Pancreas (tissue), 10 donors: ENCODE measurements at regions not wholly inside any gene's neighbourhood (a gene's known extent, or its start where the extent isn't known, plus 50 kb on each side); places are given as distances from the start of the nearest gene placed in this dataset.

Experiments used
- ATAC-seq, 4 donors: fragments of 200-7000 bp; cut with Tn5 transposase; one replicate each; pipeline versions ENCODE4 v1.8.0 to v1.9.1; 2020; ENCODE audit warnings: mild to moderate bottlenecking in 4 of 4, moderate library complexity in 4 of 4
- DNase-seq, 6 donors: peaks; one replicate each; pipeline ENCODE4 v3.0.0-alpha.2; 2020
- FAIRE-seq: peaks from 2 replicates; lab custom pipeline; 2012; peaks lifted over from hg19 to GRCh38; lab: Jason Lieb, UNC
- H3K27ac ChIP-seq, 4 donors: fragments of 200-600 bp; sonication (generic); 1 replicate in 3 of 4; 2 replicates in 1 of 4; pipeline versions ENCODE4 v1.5.0 to v1.8.0; 2020
- H3K27me3 ChIP-seq, 4 donors: fragments of 200-600 bp; one replicate each; pipeline ENCODE4 v1.8.0; 2021
- H3K36me3 ChIP-seq, 3 donors: fragments of 200-600 bp; sonication (generic) in 1 of 3; one replicate each; pipeline versions ENCODE4 v1.5.0 to v1.8.0; 2020 to 2021
- H3K4me1 ChIP-seq, 3 donors: fragments of 200-600 bp; one replicate each; pipeline ENCODE4 v1.8.0; 2021
- H3K4me3 ChIP-seq, 4 donors: fragments of 200-600 bp; sonication (generic) in 2 of 4; one replicate each; pipeline versions ENCODE4 v1.5.0 to v1.8.0; 2020 to 2021
- H3K9me3 ChIP-seq, 4 donors: fragments of 200-600 bp; one replicate each; pipeline ENCODE4 v1.8.0; 2021
- WGBS, 2 donors: extraction: QIAGEN DNeasy Blood & Tissue Kit; methylation state at CpG; one replicate each; pipeline ENCODE4 v1.1.7; 2013; 5-methylcytosine and 5-hydroxymethylcytosine counted together
- intact Hi-C, 3 donors: fragments of 100-400 bp; cut with DNase I; formaldehyde crosslinking; loops; one replicate each; pipeline versions ENCODE4 v1.11.1 to v1.14.2; 2022
- TF ChIP-seq, protein P1 (sequence below), 4 donors: fragments of 200-600 bp; sonication (generic) in 3 of 4; IDR thresholded peaks; one replicate each; pipeline versions ENCODE4 v1.5.0 to v1.8.0; 2021; ENCODE audit warnings: antibody characterized with exemption in 4 of 4
- donor health status: healthy with polysubstance abuse.
- donor health status: DM: no; HTN: no; CAD: no; lungs with moderate emphysema.
- donor health status: DM: no; HTN: no; CAD: no.
- donor health status: control.
- donor health status: control.
- donor health status: Bipolar disorder and iron deficiency.
- donor health status: DM: yes; HTN: yes; CAD: no.
- donor health status: DM: no; HTN: no; CAD: no.
- donor health status: DM: no; HTN: no; CAD: no.
- donor health status: DM: yes; HTN: yes; CAD: no.

GRCh38 chr4:33616121-33616520 lies 2628.2 kb downstream of the ARAP2 start:
- no peak for FAIRE-seq
- Histone ChIP-seq H3K4me3 (no peak overlapping the region), H3K36me3 (no peaks in the 10 kb centered on the region), H3K4me1 (no peaks in the 10 kb centered on the region), H3K27me3 (no peaks in the 10 kb centered on the region), H3K9me3 (no peaks in the 10 kb centered on the region), H3K27ac (no peak overlapping the region)
- whole genome bisulfite sequencing, 2 donors = 52 to 69% methylated on average over 2 of the region's 2 CpGs
- TF ChIP-seq, protein P1, sequence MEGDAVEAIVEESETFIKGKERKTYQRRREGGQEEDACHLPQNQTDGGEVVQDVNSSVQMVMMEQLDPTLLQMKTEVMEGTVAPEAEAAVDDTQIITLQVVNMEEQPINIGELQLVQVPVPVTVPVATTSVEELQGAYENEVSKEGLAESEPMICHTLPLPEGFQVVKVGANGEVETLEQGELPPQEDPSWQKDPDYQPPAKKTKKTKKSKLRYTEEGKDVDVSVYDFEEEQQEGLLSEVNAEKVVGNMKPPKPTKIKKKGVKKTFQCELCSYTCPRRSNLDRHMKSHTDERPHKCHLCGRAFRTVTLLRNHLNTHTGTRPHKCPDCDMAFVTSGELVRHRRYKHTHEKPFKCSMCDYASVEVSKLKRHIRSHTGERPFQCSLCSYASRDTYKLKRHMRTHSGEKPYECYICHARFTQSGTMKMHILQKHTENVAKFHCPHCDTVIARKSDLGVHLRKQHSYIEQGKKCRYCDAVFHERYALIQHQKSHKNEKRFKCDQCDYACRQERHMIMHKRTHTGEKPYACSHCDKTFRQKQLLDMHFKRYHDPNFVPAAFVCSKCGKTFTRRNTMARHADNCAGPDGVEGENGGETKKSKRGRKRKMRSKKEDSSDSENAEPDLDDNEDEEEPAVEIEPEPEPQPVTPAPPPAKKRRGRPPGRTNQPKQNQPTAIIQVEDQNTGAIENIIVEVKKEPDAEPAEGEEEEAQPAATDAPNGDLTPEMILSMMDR (IDR thresholded peaks at IDR 0.05) = no peak
- intact Hi-C loops = no loop called here
- DNase-seq = no peak
- ATAC-seq = no peak

DNA sequence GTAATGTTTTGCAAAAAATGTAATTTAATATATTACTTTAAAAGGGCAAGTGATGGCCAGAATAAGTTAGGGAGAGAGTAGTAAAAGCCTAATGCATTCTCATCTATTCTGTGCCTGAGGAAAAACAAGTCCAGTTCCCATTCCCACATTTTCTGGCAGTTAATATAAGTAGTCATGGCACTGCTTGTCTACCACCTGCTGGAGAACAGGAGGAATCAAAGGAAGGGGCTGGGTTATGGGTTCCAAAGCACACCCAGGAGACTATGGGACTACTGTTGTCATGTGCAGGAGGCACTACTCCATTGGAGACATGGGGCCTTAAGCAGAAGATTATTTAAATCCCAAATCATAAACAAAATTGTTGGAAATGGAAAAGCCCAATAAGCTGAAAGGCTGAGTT lies 2618.6 kb downstream of the ARAP2 start:
- Histone ChIP-seq H3K27me3 (no peaks in the 10 kb centered on the region), H3K4me1 (no peaks in the 10 kb centered on the region), H3K36me3 (no peaks in the 10 kb centered on the region), H3K4me3 (no peak overlapping the region), H3K9me3 (no peaks in the 10 kb centered on the region), H3K27ac (no peak overlapping the region)
- no peak for FAIRE-seq
- DNase-seq = no peak
- TF ChIP-seq, protein P1 (IDR thresholded peaks at IDR 0.05) = no peak
- intact Hi-C loops = no loop called here
- ATAC-seq = no peak

- TF ChIP-seq, protein P1 (IDR thresholded peaks at IDR 0.05) = no peak
- Histone ChIP-seq H3K36me3 (no peaks in the 10 kb centered on the region), H3K4me1 (no peaks in the 10 kb centered on the region), H3K4me3 (no peak overlapping the region), H3K27ac (no peak overlapping the region), H3K27me3 (no peaks in the 10 kb centered on the region), H3K9me3 (no peaks in the 10 kb centered on the region)
- DNase-seq = no peak
- no peak for FAIRE-seq
- WGBS, 2 donors = 6 to 12% methylated on average over 5 of the region's 5 CpGs
- intact Hi-C loops = no loop called here
- ATAC-seq = no peak
Observed at GRCh38 chr4:33626221-33626620, 2618.1 kb downstream of the ARAP2 start.

GRCh38 chr4:33628296-33628695 lies 2616.0 kb downstream of the ARAP2 start:
- Histone ChIP-seq H3K9me3 (no peaks in the 10 kb centered on the region), H3K27ac (no peak overlapping the region), H3K4me1 (no peaks in the 10 kb centered on the region), H3K27me3 (no peaks in the 10 kb centered on the region), H3K4me3 (no peak overlapping the region), H3K36me3 (no peaks in the 10 kb centered on the region)
- DNase-seq (no peak), FAIRE-seq (no peak), ATAC-seq (no peak)
- 37 to 48% methylated on average over 1 of the region's 1 CpG for WGBS, 2 donors
- intact Hi-C loops = no loop called here
- TF ChIP-seq, protein P1 (IDR thresholded peaks at IDR 0.05) = no peak

- Histone ChIP-seq H3K36me3 (no peaks in the 10 kb centered on the region), H3K27ac (no peak overlapping the region), H3K27me3 (no peaks in the 10 kb centered on the region), H3K4me1 (no peaks in the 10 kb centered on the region), H3K9me3 (no peaks in the 10 kb centered on the region), H3K4me3 (no peak overlapping the region)
- 35 to 61% methylated on average over 2 of the region's 2 CpGs for WGBS, 2 donors
- intact Hi-C loops = no loop called here
- ATAC-seq (no peak), FAIRE-seq (no peak), DNase-seq (no peak)
- TF ChIP-seq, protein P1 (IDR thresholded peaks at IDR 0.05) = no peak
Observed at GRCh38 chr4:33649015-33649414, 2595.3 kb downstream of the ARAP2 start.
